HG02623 (cell line): ENCODE measurements at regions not wholly inside any gene's neighbourhood (a gene's known extent, or its start where the extent isn't known, plus 50 kb on each side); places are given as distances from the start of the nearest gene placed in this dataset.

Experiments used
- ATAC-seq: cut with Tn5 transposase; IDR thresholded peaks from one replicate; pipeline ENCODE4 v1.9.1; 2021; ENCODE audit warnings: moderate library complexity; ENCODE audit not compliant: unreplicated experiment

DNA sequence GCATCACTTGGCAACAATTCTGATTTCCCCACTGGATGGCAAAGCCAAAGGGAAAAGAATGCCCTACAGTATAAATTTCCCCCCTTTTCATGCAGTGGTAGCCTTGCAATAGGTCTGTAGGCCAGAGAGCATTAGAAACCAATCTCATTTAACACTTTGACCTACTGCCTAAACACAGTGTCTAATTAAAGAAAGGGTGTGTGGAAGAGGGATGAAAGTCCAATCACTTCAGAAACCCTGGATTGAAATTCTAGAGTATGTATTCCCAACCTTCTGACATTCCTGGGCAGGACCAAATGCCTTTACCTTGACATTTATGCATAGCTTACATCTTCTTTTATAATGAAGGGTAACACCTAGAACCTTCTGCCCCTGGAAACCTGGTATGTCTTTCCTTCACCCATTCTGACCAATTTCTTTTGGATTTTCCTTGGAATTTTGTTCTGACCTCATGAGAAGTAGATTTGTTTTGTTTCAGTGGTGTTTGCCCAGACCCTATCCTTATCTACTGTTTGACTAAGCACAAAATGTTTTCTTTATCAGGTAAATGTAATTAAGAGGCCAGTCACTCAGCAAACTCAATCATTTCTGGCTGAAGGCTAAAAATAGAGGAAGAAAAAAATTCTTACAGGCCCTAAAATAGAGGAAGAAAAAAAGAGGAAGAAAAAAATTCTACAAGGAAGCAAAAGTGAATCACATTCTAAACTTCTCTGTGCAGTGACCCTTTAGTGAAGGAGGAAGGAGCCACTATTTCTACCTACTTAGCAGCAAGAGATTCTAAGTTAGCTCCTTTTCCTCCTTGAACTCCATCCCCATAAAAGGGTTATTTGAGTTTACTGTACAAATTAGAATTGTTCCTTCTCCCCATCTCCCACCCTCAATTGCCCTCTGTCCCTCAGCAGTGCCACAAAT is 129.5 kb upstream of the DSCAM start:
- no peak for ATAC-seq

DNA sequence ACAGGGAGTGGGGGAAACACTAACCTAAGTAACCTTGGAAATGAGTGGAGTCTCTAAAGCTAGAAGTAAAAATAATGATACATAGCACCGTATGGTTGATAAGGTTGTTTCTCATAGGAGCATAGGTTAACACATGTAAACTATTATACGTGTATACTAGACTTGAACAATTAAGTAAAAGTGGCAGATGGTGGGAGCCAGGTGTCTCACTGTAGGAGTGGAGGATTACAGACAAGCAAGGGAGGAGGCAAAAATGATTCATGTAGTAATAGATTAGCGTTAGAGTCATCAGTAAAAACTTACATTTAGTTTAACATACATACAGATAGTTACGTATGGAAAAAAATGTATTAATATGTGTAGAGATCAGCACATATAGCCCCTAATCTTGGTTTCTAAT is 138.4 kb upstream of the DSCAM start:
- ATAC-seq: no peak

DNA sequence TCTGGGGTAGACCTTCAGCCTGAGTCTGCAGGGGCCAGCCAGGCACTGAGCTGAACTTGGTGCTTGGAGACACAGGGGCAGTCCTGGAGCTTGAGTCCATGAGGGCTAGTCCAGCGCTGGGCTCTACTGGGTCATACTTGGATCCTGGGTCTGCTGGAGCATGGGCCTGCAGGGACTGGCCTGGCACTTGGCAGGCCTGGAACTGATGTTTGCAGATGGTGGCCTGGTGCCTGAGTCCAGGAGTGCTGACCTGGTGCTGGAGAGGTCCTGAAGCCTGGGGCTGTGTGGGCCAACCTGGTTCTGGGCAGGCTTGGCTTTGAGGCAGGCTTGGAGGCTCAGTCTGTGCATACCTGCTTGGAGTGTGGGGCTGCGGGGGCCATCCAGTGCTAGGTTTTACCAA is 143.4 kb upstream of the DSCAM start:
- ATAC-seq: no peak

DNA sequence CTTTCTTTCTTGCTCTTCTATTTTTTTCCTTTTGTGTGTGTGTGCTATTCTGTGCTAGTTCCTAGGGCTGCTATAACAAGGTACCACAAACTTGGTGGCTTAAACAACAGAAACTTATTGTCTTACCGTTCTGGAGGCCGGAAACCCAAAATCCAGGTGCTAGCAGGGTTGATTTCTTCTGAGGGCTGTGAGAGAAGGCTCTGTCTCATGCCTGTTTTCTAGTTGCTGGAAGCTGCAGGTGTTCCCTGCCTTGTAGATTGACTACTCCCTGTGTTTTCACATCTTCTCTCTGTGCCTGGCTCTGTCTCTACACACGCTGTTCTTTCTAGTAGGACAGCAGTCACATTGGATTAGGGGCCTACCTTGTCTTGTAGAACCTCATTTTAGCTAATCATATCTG is 150.9 kb upstream of the DSCAM start:
- ATAC-seq: no peak

DNA sequence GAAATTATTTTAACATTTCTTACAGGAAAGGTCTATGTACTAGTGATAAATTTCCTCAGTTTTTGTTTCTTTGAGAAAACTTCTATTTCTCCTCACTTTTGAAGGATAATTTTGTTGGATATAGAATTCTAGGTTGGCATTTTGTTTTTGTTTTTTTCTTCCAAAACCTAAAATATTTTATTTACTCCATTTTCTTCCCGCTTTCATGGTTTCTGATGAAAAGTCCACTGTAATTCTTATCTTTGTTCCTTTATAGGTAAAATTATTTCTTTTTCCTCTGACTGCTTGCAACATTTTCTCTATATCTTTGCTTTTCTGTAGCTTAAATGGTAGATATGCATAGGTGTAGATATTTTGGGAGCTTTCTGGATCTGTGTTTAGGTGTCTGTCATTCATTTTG is 153.9 kb upstream of the DSCAM start:
- no peak for ATAC-seq

DNA sequence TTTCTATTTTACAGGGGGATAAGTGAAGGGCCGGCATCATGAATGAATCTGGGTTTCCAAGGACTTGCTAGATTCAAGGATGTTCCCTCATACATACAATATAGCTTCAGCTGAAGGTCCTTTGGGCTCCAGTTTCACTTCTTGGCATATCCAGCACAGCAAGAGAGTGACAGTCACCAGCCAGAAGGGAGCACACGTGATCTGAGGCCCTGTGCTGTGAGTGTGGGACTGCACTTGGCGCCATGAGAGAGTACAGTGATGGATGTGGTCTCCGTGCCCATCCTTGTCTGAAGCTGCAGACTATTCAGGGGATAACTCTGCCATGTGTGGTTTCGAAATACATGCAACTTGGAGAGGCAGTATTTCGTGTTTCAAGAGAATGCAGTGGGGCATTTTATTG is 159.7 kb upstream of the DSCAM start:
- ATAC-seq: no peak

DNA sequence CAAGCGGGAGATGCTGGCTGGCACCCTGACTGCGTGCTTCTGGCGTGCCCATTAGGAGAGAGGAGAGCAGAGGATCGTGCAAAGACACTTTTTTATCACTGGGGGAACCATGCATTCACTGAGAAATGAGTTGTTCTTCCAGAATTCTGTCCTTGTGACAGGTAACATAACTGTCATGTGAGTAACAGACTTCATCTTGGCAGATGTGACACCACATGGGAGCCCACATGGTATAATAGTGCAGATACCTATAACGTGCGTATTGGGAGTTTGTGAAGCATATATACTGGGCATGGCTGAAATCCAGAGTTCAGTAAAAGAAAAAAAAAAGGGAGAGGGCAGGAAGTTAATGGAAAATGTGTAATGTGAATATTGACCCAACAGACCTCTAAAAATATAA is 159.6 kb upstream of the BACE2 start:
- ATAC-seq: no peak

DNA sequence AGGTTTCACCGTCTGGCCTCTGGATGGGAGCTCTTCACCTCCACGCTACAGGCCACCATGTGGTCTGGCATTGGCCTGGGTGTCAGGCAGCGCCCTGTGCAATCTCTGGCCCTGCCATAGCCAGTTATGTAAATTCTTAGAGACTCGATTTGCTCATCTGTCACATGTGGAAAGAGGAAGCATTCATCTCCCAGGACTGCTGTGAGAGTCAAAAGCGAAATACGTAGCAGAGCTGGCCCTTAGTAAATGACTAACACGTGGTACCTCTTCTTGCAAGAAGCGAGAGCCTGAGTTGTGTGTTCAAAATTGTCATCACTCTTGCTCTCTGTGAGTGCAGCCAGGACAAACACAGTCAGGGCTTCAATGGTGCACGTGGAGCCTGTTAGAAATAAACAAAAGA is 159.0 kb upstream of the BACE2 start:
- ATAC-seq: no peak

DNA sequence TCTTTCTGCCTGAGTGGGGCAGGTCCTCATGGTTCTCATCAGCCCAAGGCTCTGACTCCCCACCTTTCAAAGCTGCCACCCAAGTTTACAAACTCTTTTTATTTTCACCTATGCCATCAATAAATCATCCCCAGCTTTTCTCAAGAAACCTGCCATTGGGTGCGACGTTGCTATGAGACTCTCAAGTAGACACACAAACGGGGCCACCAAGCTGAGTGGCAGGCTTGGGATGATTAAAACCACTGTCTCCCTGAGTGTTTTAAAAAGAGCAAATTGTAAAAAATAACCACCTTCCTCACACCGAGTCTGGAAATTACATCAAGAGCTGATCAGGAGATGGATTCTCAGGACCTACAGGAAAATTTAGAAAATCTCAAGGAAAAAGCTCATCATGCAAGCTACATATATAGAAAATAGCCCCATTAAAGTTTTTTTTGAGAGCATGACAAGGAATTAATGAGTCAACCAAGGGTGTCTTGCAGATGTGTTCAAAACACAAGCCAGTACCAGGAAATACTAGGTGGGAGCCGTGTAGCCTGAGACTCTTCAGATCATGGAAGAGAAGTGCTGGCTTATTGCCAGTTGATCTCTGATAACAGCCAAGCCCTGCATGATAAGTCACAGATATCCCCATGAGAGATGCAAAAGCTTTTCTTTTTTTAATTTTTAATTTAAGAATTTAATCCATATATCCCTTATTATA is 158.4 kb upstream of the BACE2 start:
- no peak for ATAC-seq

DNA sequence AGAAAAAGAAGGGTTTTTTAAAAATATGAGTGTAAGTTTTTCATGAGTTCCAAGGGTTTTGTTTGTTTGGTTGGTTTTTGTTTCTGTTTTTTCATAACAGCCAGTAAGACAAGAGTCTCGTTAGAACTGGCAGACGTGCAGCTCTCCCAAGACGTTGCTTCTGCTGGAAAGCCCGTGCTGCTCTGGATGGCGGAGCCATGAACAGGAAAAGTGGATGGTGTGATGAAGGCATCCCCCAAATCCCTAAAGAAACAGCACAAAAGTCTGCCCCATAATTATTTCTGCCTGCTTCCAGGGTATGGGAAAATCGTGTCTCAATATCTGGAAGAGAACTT is 157.9 kb upstream of the BACE2 start:
- ATAC-seq: no peak

DNA sequence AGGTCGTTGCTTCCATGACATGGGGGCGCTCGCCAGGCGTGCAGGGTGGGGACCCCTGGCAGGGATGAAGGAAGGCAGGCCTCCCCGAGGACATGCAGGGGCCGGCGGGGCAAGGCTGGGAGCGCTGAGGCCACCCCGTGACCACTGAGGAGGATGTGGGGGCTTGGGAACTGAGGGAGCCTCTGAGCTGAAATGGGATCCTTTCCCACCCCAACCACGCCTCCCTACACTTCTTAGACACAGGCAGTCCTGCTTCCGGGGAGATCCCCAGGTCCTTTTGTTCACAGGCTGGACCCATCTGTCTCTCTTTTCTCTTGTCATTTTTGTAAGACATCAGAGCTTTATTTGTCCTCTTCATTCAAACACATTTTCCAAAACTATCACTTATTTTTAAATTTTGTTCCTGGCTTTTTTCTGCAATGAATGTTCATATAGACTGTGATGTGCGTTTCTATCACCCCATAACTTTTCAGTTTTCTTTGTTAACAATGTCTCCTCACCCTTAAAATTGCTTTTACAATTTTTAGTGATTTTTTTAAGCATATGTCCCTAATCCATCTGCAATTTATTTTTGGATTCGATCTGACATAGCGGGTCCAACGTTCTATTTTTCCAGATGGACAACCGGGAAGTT is 156.7 kb upstream of the BACE2 start:
- ATAC-seq: no peak

DNA sequence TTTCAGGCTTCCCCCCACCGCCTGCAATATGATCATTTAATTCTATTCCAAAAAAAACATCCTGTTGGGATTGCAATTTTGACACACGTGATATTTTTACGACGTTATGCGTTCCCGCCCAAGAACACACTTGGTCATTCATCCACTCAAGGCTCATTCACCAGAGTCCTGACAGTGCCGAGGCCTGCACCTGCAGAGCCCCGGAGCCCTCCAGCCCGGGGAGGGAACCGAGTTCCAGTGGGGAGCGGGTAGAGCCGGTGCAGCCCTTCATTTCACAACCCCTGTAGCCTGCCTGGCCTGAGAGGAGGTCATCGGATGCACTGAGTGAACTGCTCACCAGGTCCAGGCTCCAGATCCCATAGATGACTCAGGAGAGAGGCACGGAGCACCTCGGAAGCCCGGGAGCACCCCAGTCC is 156.0 kb upstream of the BACE2 start:
- ATAC-seq: no peak

DNA sequence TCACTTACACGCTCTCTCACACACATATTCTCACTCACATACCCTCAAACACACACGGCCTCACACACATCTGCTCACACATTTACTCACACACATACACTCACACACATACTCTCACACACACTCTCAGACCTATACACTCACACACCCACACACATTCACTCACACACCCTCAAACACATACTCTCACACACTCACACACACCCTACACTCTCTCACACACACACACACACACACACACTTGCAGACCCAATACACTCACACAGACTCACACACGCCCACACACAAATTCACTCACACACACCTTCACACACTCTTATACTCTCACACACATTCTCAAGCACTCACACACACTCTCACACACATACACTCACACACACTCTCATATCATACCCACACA is 155.5 kb upstream of the BACE2 start:
- no peak for ATAC-seq

DNA sequence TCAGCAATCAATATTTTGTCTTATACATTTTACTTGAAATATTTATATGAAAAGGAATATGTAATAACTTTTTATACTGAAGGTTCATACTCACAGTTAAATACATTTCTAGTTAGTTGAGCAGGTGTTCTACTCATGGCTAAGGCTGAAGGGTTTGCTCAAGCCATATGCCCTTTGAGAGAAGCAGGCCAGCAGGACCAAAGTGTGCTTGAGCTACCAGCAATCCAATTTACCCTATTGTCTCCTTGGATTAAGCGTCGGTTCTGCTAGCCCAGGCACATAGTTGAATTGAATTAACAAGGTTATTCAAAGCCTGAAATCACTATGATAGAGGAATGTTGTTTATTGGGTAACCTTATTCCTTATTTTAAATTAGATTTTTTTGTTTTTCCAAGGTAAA is 151.5 kb upstream of the BACE2 start:
- no peak for ATAC-seq

DNA sequence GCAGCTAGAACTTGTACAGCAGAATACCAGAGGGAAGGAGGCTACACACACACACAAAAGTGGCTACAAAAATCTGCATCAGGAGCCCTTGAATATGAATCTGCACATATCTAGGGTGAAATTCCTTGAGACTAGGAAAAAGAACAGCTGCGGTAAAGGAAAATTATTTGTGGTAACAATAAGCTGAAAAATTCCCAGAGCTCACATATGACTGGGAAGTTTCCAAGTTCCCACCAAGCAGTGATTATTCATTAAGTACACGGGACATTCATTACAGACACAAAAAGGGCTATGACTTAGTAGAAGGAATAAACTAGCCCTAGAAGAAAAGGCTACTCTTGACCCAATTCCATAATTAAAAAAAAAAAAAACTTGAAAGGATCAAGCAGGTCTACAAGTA is 149.5 kb upstream of the BACE2 start:
- ATAC-seq: no peak

DNA sequence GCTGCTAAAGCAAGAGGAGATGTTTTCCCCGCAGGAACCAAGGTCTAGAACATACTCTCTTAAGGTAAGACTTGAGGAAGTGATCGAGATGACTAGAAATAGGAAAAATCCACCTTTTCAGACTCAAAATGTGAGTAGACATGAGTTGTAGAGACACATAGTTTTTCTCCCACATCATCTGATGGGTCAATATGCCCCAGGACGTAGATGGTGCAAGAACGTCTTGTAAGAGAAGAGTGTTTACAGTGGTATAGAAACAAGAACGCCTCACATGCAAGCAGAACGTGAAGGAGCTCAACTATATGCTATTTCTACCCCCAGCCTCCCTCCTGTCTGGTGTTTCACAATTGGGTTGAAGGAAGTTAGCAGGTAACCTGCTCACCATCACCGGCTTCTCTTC is 144.0 kb upstream of the BACE2 start:
- no peak for ATAC-seq

DNA sequence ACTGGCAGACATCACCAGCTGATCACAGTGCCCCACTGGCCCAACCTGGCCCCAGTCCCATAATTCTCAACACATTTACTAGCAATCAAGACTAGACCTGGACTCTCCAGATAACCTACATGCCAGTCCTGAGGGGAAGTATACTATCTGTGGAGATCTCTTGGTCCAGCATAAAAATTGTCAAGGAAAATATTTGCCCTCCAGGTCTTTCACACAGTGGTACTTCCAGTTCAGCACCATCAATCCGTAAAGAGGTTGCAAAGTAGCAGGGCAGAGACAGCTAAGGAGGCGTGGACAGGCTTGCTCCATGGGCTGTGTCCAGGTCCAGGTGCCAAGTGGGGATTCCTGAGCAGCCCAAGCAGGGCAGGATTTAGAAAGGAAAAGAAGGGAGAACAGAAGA is 143.6 kb upstream of the BACE2 start:
- ATAC-seq: no peak

DNA sequence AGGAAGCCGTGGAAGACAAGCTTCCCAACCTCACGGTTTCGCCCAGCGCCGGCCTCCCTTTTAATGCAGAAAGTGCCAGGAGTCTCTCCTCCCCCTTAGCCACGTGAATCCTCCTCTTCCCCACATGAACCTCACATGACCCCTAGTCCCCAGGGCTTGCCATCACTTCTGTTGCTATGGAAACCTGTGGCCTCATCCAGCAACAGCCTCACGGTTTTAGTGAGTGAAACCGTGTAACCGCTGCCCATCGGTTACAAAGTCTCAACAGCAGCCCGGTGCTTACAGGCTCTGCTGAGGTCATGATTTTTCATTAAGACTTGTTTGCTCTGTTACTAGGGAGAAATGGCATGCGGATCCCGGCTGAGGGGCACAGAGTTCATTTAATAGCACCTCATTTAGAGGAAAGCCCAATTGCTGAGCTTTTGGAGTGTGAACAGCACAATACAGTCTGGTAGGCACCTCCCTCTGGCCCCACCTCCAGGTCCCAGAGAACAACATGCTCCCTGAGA is 143.2 kb upstream of the BACE2 start:
- ATAC-seq: no peak

DNA sequence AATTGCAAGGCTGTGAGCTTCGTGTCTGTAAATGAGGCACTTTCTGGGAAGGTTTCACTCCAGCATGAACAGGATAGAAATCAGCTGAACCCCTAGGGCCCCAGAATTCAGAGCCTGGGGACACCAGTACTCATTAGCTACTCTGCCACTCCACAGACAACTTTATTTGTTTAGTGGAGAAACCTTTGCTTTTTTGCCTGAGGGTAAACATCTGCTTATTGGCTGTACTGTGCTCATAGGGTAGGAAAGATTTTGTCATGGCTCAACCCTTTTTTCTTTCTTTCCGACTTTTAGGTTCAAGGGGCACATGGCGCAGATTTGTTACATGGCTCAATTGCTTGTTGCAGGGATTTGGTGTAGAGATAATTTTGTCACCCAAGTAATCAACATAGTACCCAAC is 138.4 kb upstream of the BACE2 start:
- no peak for ATAC-seq

DNA sequence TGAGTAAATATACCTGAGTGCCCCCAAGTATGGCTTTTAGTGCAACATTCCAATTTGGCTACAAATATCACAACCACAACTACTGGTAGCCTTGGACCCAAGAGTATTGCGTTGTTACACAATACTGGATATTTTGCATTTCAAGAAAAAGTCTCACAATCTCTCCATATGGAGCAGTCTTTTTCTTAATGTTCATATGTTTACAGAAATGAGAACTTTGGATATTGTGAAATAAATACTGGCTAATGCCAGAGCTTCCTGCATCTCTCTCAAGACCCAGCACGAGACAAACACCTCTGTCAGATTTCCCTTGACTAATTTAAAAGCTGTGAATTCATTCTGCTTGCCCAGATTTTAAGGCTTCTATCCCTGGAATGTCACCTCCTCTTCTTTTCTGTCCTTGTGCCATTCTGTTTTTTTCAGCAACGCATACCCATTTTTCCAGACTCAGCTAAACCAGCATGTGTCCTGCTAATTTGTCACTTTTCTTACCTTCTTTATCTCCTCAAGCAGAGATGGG is 136.2 kb upstream of the BACE2 start:
- no peak for ATAC-seq

DNA sequence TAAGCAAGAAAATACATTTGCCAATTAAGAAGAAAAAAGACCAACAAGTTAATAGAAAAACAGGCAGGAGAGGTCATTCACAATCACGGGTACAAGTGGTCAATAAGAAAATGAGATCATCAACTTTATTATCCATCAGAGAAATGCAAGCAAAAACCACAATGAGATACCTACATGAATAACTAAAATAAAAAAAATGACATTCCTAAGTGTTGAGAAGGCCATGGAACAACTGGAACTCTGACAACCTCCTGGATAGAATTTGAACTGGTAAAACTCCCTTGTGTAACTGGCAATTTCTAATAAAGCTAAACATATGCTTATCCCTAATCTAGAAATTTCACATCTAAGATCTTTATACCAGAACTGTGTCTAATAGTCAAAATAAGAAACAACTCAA is 135.4 kb upstream of the BACE2 start:
- no peak for ATAC-seq

DNA sequence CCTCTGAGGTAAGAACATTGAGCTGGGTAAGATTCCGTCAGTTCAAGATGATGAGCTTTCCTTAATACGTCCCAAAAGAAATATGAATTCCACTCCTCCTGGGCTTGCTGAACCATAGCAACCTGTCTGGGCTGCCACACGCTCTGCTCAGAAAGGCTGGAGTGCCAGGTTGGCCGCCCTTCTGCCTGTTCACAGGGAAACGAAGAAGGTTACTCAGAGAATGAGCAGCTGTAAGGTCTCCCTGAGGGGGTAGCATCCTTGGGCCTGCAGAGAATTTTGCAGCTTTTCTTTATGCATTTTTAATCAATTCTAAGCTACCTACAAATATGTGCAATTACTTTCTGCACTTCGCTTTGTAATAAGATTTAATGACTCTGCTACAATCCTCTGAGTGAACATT is 130.7 kb upstream of the BACE2 start:
- ATAC-seq: no peak
